HFFc6 (cell line): ENCODE measurements at regions not wholly inside any gene's neighbourhood (a gene's known extent, or its start where the extent isn't known, plus 50 kb on each side); places are given as distances from the start of the nearest gene placed in this dataset.

ENCODE experiments used
- DNase-seq: peaks from one replicate; pipeline ENCODE4 v3.0.0-alpha.2; 2018
- H3K27ac Mint-ChIP-seq: 2 replicates; pipeline ENCODE4 v1.8.0; 2020; ENCODE audit warnings: mild to moderate bottlenecking, mixed read lengths
- H3K27me3 Mint-ChIP-seq: 2 replicates; pipeline ENCODE4 v1.8.0; 2021; ENCODE audit warnings: mild to moderate bottlenecking, moderate library complexity, mixed read lengths; ENCODE audit not compliant: insufficient read depth
- H3K36me3 Mint-ChIP-seq: 2 replicates; pipeline ENCODE4 v1.8.0; 2021; ENCODE audit warnings: low read depth, mixed read lengths
- H3K4me1 Mint-ChIP-seq: 2 replicates; pipeline ENCODE4 v1.8.0; 2020; ENCODE audit warnings: low read depth, mixed read lengths
- H3K4me3 Mint-ChIP-seq: 2 replicates; pipeline ENCODE4 v1.8.0; 2020; ENCODE audit warnings: mild to moderate bottlenecking, moderate library complexity, mixed read lengths
- H3K9me3 Mint-ChIP-seq: 2 replicates; pipeline ENCODE4 v1.8.0; 2020; ENCODE audit warnings: mild to moderate bottlenecking, mixed read lengths
- CTCF ChIP-seq: fragments of 200-600 bp; sonication (generic); IDR thresholded peaks from 2 replicates; pipeline ENCODE4 v1.5.0; 2021; ENCODE audit warnings: antibody characterized with exemption, mild to moderate bottlenecking

GRCh38 chr1:239558559-239558958 lies 172.2 kb downstream of the CHRM3 start:
- H3K27ac Mint-ChIP-seq: no peak overlapping the region; the same call in 1 of the 2 replicates
- H3K4me3 Mint-ChIP-seq: peak overlapping the region; percentile 37; the same call in 1 of the 2 replicates
- no peak for TF ChIP-seq CTCF
- no peaks in the 10 kb centered on the region for H3K36me3 Mint-ChIP-seq
- peaks cover 5% of the 10 kb centered on the region; the same call in 1 of the 2 replicates for H3K9me3 Mint-ChIP-seq
- peaks cover 11% of the 10 kb centered on the region; the same call in 1 of the 2 replicates for H3K4me1 Mint-ChIP-seq
- no peak for DNase-seq
- no peaks in the 10 kb centered on the region for H3K27me3 Mint-ChIP-seq

- H3K27ac Mint-ChIP-seq: no peak overlapping the region; the same call in 1 of the 2 replicates
- H3K9me3 Mint-ChIP-seq: peaks cover 5% of the 10 kb centered on the region; the same call in 1 of the 2 replicates
- H3K27me3 Mint-ChIP-seq: no peaks in the 10 kb centered on the region
- H3K36me3 Mint-ChIP-seq: no peaks in the 10 kb centered on the region
- peak overlapping the region; percentile 37; the same call in 1 of the 2 replicates for H3K4me3 Mint-ChIP-seq
- DNase-seq: no peak
- peaks cover 11% of the 10 kb centered on the region; the same call in 1 of the 2 replicates for H3K4me1 Mint-ChIP-seq
- TF ChIP-seq CTCF: no peak
Observed at GRCh38 chr1:239558991-239559390, 172.6 kb downstream of the CHRM3 start.

GRCh38 chr1:239560921-239561320 lies 174.6 kb downstream of the CHRM3 start:
- H3K36me3 Mint-ChIP-seq: no peaks in the 10 kb centered on the region
- H3K9me3 Mint-ChIP-seq: peaks cover 5% of the 10 kb centered on the region; the same call in 1 of the 2 replicates
- no peaks in the 10 kb centered on the region; the same call in 1 of the 2 replicates for H3K27me3 Mint-ChIP-seq
- TF ChIP-seq CTCF: no peak
- DNase-seq: no peak
- H3K4me1 Mint-ChIP-seq: peaks cover 11% of the 10 kb centered on the region; the same call in 1 of the 2 replicates
- no peak overlapping the region for H3K27ac Mint-ChIP-seq
- H3K4me3 Mint-ChIP-seq: no peak overlapping the region; the same call in 1 of the 2 replicates

GRCh38 chr1:239562095-239562494 lies 175.7 kb downstream of the CHRM3 start:
- Mint-ChIP-seq H3K27me3 (no peaks in the 10 kb centered on the region; the same call in 1 of the 2 replicates), H3K4me1 (peaks cover 11% of the 10 kb centered on the region; the same call in 1 of the 2 replicates), H3K9me3 (peaks cover 5% of the 10 kb centered on the region; the same call in 1 of the 2 replicates), H3K27ac (no peak overlapping the region), H3K4me3 (no peak overlapping the region), H3K36me3 (no peaks in the 10 kb centered on the region)
- no peak for TF ChIP-seq CTCF
- no peak for DNase-seq

- Mint-ChIP-seq H3K27ac (no peak overlapping the region), H3K4me1 (peaks cover 6% of the 10 kb centered on the region; the same call in 1 of the 2 replicates), H3K36me3 (no peaks in the 10 kb centered on the region; the same call in 1 of the 2 replicates), H3K4me3 (no peak overlapping the region), H3K27me3 (no peaks in the 10 kb centered on the region; the same call in 1 of the 2 replicates), H3K9me3 (peaks cover 11% of the 10 kb centered on the region)
- no peak for TF ChIP-seq CTCF
- no peak for DNase-seq
Observed at GRCh38 chr1:239563681-239564080, 177.3 kb downstream of the CHRM3 start.
